G401 (cell line): ENCODE measurements at regions not wholly inside any gene's neighbourhood (a gene's known extent, or its start where the extent isn't known, plus 50 kb on each side); places are given as distances from the start of the nearest gene placed in this dataset.
"Not testable (repeated sequence)": the region's sequence is repeated elsewhere in the genome, so short reads cannot be mapped to it uniquely, and the experiment has no call there.

ENCODE experiments used
- DNase-seq: peaks from one replicate; pipeline ENCODE4 v3.0.0-alpha.2; 2015; ENCODE audit warnings: low spot score
- in situ Hi-C: cut with HindIII; loops from 2 replicates; pipeline ENCODE4 v1.10.0; 2016; ENCODE audit warnings: low sequenced_read_pairs, mixed read lengths

- in situ Hi-C loops = no loop called here
- DNase-seq = no peak
Observed at GRCh38 chr10:91000470-91000869, 79.6 kb upstream of the ANKRD1 start.

- DNase-seq = no peak
- in situ Hi-C loops = no loop called here
Observed at GRCh38 chr10:91000985-91001384, 80.1 kb upstream of the ANKRD1 start.

- no peak for DNase-seq
- in situ Hi-C loops = no loop called here
Observed at GRCh38 chr10:91002656-91003055, 81.8 kb upstream of the ANKRD1 start.

GRCh38 chr10:91003379-91003778 is 82.5 kb upstream of the ANKRD1 start:
- in situ Hi-C loops, DNase-seq: not testable (repeated sequence)

- in situ Hi-C loops, DNase-seq: not testable (repeated sequence)
Observed at GRCh38 chr10:91005276-91005675, 84.4 kb upstream of the ANKRD1 start.

- in situ Hi-C loops = no loop called here
- DNase-seq = peak; percentile 22
Observed at GRCh38 chr10:91006001-91006751, 85.3 kb upstream of the ANKRD1 start.

GRCh38 chr10:91006752-91007346 is 86.0 kb upstream of the ANKRD1 start:
- no peak for DNase-seq
- in situ Hi-C loops = no loop called here

DNA sequence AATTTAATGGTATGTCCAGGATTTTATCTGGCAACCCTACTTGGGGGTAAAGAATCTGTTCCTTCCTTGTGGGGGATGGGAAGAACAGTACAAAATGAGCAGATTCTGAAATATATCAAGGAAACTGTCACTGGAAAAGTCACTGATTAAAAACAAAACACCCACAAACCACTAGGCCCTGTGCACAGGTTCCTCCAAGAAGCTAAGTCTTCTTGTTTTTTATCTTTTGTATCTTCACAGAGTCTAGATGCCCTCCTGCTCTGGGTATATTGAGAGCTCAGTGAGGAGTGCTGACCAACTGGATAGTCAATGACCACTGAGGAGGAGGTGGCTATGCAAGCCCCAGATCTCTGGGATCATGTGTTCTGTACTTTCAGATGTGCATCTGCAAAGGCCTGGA is 86.8 kb upstream of the ANKRD1 start:
- in situ Hi-C loops = no loop called here
- no peak for DNase-seq

GRCh38 chr10:91009121-91009520 is 88.2 kb upstream of the ANKRD1 start:
- in situ Hi-C loops = no loop called here
- no peak for DNase-seq

DNA sequence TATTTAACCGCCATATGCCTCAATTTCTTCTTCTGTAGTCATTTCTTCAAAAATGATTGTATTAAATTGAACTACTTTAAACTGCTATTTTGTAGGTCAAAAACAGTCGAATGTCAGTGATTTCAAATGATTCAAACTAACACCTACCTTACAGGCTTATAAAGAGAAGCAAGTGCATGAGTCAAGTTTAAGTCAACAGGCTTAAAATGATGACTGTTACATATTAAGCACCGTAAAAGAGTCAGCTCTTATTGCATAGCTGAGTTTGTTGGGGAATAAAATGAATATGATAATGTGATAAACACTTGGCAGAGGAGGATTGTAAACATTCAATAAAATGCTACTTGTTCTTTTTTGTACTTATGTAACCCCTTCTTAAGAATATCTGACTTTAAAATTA is 90.1 kb upstream of the ANKRD1 start:
- in situ Hi-C loops = no loop called here
- DNase-seq = no peak

- in situ Hi-C loops = no loop called here
- DNase-seq = no peak
Observed at GRCh38 chr10:91012502-91012901, 91.6 kb upstream of the ANKRD1 start.

DNA sequence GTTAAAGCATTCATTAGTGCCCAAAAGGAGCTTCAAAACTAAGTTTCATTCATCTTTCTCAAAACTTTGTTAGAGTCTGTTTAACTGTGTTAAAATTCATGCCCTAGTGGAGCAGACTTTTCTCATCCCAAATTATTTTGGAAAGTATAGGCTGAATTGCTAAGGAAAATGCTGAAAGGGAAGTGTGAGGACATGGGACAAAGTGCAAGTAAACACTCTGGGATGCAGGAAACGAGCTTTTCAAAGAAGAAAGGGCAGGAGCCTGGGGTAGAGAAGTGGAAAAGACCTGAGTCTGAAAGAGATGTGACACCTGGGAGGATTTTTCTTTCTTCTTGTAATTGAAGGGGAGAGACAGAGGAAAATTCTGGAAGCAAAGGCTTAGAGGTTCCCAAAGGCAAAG is 93.1 kb upstream of the ANKRD1 start:
- no peak for DNase-seq
- in situ Hi-C loops = no loop called here

DNA sequence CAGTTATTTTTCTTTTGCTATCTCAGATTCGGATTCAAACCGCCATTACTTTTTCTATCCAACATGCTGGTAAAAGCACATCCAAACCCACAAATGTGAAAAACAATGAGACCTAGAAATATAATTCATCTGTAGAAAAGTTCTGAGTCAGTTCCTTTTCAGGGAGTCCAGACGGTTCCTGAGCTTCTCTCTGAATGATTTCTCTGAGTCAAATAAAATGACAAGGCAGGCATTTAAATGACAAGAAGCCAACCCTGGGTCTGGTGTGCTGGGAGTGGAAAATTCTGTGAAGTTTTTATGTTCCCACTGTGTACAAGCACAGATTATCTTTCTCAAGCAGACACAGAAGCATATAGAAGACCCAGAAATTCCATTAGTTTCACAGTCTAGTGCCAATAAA is 96.3 kb upstream of the ANKRD1 start:
- in situ Hi-C loops = no loop called here
- DNase-seq = no peak

DNA sequence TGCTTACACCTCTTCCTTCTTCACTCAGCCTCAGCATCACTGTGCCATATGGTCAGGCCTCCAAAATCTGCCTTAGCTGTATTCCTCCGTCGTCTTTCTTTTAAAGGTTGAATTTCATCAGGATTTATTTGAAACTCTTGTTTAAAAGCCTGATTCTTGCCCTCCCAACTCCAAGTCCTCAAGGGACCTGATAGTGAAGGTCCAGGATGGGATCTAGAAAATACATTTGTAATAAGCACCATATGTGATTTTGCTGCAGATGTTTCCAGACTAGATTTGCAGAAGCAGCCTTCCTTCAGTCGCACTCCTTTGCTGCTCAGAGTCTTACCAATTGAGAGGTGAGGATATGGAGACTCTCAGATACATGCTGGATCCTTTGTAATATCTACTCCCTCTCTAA is 101.0 kb upstream of the ANKRD1 start:
- in situ Hi-C loops = no loop called here
- no peak for DNase-seq

DNA sequence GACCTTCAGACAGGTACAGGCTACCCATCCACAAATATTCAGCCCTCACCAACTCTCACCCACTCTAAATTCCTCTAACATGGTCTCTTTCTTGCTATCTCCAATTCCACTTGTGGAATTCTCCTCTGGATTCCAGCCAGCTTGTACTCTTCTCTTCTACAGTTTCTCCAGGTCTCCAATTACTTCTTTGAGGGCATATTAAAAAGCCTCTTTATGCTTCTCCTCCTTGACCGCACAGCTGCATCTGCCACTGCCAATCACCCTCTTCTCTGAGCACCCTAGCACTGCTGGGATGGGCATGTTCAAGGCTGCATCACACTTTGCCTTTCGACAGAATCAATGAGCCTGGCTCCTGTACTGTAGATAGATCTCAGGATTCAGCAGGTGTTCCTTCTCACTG is 101.5 kb upstream of the ANKRD1 start:
- in situ Hi-C loops = no loop called here

GRCh38 chr10:91022924-91023699 is 102.2 kb upstream of the ANKRD1 start:
- DNase-seq = peak; percentile 24
- in situ Hi-C loops = no loop called here

More for the DNA sequence above, 101.5 kb upstream of the ANKRD1 start:
- no peak for DNase-seq

- in situ Hi-C loops = no loop called here
- DNase-seq = no peak
Observed at GRCh38 chr10:91023700-91024398, 103.0 kb upstream of the ANKRD1 start.

GRCh38 chr10:91024541-91024940 is 103.7 kb upstream of the ANKRD1 start:
- in situ Hi-C loops = no loop called here
- DNase-seq = no peak

DNA sequence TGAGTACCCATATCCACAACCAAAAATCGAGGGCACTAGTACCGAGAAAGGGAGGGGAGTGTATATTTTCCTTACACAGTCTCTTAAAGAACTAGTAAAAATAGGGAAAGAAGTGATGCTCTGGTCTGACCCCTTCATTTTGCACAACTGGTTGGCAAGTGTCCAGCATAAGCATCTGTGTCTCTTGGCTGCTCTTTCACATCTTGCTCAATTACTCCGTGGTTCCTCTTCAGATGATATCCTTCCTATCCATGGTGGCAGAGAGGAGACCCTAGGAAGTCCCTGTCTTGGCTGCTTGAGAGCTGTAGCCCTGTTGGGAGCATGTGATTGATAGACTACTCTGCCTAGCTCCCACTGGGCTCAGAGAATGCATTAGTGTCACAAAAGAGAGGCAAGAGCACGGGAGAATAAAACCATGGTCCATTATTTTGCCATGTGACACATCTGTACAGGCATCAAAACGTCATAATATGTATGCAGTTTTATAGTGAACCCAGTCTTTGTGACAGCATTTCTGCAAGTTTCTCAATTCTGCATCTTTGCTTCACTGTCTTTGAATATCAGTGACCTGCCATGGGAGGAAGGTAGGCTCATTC is 111.8 kb upstream of the ANKRD1 start:
- no peak for DNase-seq
- in situ Hi-C loops = no loop called here
